SK-N-SH treated with all-trans-retinoic acid at 6 μM for 48 hours (cell line): ENCODE measurements at regions not wholly inside any gene's neighbourhood (a gene's known extent, or its start where the extent isn't known, plus 50 kb on each side); places are given as distances from the start of the nearest gene placed in this dataset.

Experiments
- ARNTL ChIP-seq: fragments of 450-650 bp; formaldehyde crosslinking; IDR thresholded peaks from 2 replicates; pipeline ENCODE4 v1.5.0; 2020; ENCODE audit warnings: low read depth, mild to moderate bottlenecking, moderate library complexity, borderline replicate concordance
- GLIS3 ChIP-seq: fragments of 250-450 bp; sonication (Bioruptor Pico); IDR thresholded peaks from 2 replicates; pipeline ENCODE4 v1.5.0; 2020; ENCODE audit warnings: mild to moderate bottlenecking, moderate library complexity
- TCF4 ChIP-seq: fragments of 250-450 bp; sonication (Bioruptor Pico); IDR thresholded peaks from 2 replicates; pipeline ENCODE4 v1.8.0; 2021; ENCODE audit warnings: mild to moderate bottlenecking, moderate library complexity, borderline replicate concordance
- TSHZ2 ChIP-seq: fragments of 250-450 bp; sonication (Bioruptor Pico); IDR thresholded peaks from 2 replicates; pipeline ENCODE4 v1.5.0; 2020; ENCODE audit warnings: mild to moderate bottlenecking, moderate library complexity
- ZFP30 ChIP-seq: fragments of 450-650 bp; formaldehyde crosslinking; IDR thresholded peaks from 2 replicates; pipeline ENCODE4 v1.5.0; 2022; ENCODE audit warnings: mild to moderate bottlenecking, moderate library complexity
- ZNF8 ChIP-seq: fragments of 450-650 bp; formaldehyde crosslinking; IDR thresholded peaks from 2 replicates; pipeline ENCODE4 v1.5.0; 2020; ENCODE audit warnings: mild to moderate bottlenecking, moderate library complexity

GRCh38 chr14:101167428-101167827 lies 263.9 kb upstream of the RTL1 start:
- TF ChIP-seq TCF4 (CRISPR knock-in tag), result no peak
- TF ChIP-seq TSHZ2 (CRISPR knock-in tag), result no peak
- TF ChIP-seq ZNF8 (CRISPR knock-in tag), result no peak
- no peak for TF ChIP-seq GLIS3 (CRISPR knock-in tag)
- TF ChIP-seq ZFP30 (CRISPR knock-in tag), result no peak
- TF ChIP-seq ARNTL, result no peak
